ENCODE measurements at regions not wholly inside any gene's neighbourhood (a gene's known extent, or its start where the extent isn't known, plus 50 kb on each side); places are given as distances from the start of the nearest gene placed in this dataset.

- TF ChIP-seq REST (IDR thresholded peaks at IDR 0.05; ENCODE audit: borderline replicate concordance in 1 of 2, low read depth in 1 of 2, low read length in 2 of 2): no peak
- TF ChIP-seq CCAR2 (optimal IDR thresholded peaks at IDR 0.05; ENCODE audit: low read depth, low read length): no peak
- TF ChIP-seq ZBTB44 (CRISPR knock-in tag; IDR thresholded peaks at IDR 0.05): no peak
Observed at GRCh38 chr14:40347675-40348074, 915.4 kb upstream of the FBXO33 start (continued).

- H3K27me3 ChIP-seq (ENCODE audit: control insufficient read depth in 1 of 2, insufficient read depth in 2 of 2, low read length in 2 of 2): no peaks in the 10 kb centered on the region
- H3K36me3 ChIP-seq (replicated peaks in 1 of 2; ENCODE audit: control insufficient read depth in 1 of 2, insufficient read depth in 2 of 2, low read length in 2 of 2): no peaks in the 10 kb centered on the region
- no peak overlapping the region for H3K9ac ChIP-seq (ENCODE audit: insufficient read depth, low read depth, low read length)
- no peak for ATAC-seq
- ChIA-PET CTCF (ENCODE audit: low intra/inter-chr PET ratio, low total read pairs) (no interaction called here), POLR2A (no interaction called here)
- no peaks in the 10 kb centered on the region for H3K4me1 ChIP-seq (ENCODE audit: insufficient read depth, low read length)
- H3K9me3 ChIP-seq (ENCODE audit: low read length): peaks cover 60% of the 10 kb centered on the region
- no peaks in the 10 kb centered on the region for H3K79me2 ChIP-seq (ENCODE audit: insufficient read depth, low read length)
- no peak for DNase-seq (ENCODE audit: low spot score)
- H2AFZ ChIP-seq (ENCODE audit: low read length): no peak overlapping the region
- 30% methylated on average over 2 of the region's 2 CpGs for WGBS (ENCODE audit: low lambda C conversion rate)
- intact Hi-C loops (cut with micrococcal nuclease; ENCODE audit: unreplicated experiment) (no loop called here), in situ Hi-C loops (cut with HindIII; ENCODE audit: extremely low pct_ligation_motif_present, low pct_unique_long_range_greater_than_20kb) (no loop called here)
- no TSS peak for BruUV-seq (replicated peaks)
- H3K4me3 ChIP-seq (replicated peaks in 1 of 3; ENCODE audit: insufficient read depth in 1 of 3, low read depth in 2 of 3, low read length in 3 of 3): no peak overlapping the region
- H4K20me1 ChIP-seq (ENCODE audit: insufficient read depth, low read length): no peaks in the 10 kb centered on the region
- H3K4me2 ChIP-seq (ENCODE audit: low read depth, low read length): no peak overlapping the region
- FAIRE-seq: no peak
- no peak overlapping the region for H3K27ac ChIP-seq (ENCODE audit: extremely low read length, insufficient read depth, low read length)
- TF ChIP-seq PREB (CRISPR knock-in tag; IDR thresholded peaks at IDR 0.05): no peak
- TF ChIP-seq ZBTB43 (CRISPR knock-in tag; conservative IDR thresholded peaks at IDR 0.05): no peak
- TF ChIP-seq ZNF614 (CRISPR knock-in tag; IDR thresholded peaks at IDR 0.05; ENCODE audit: borderline replicate concordance): no peak
- no peak for TF ChIP-seq ZNF678 (CRISPR knock-in tag; IDR thresholded peaks at IDR 0.05)
- TF ChIP-seq NAIF1 (CRISPR knock-in tag; IDR thresholded peaks at IDR 0.05; ENCODE audit: borderline replicate concordance): no peak
- no peak for TF ChIP-seq TSC22D2 (CRISPR knock-in tag; IDR thresholded peaks at IDR 0.05; ENCODE audit: borderline replicate concordance)
- TF ChIP-seq SNAPC5 (CRISPR knock-in tag; IDR thresholded peaks at IDR 0.05; ENCODE audit: borderline replicate concordance): no peak
- no peak for TF ChIP-seq ZNF251 (CRISPR knock-in tag; IDR thresholded peaks at IDR 0.05)
- TF ChIP-seq ZNF574 (CRISPR knock-in tag; IDR thresholded peaks at IDR 0.05): no peak
Observed at GRCh38 chr14:40346275-40346674, 914.0 kb upstream of the FBXO33 start.

Data from HepG2 (cell line).